ENCODE measurements at regions not wholly inside any gene's neighbourhood (a gene's known extent, or its start where the extent isn't known, plus 50 kb on each side); places are given as distances from the start of the nearest gene placed in this dataset.

- TF ChIP-seq CTCF (optimal IDR thresholded peaks at IDR 0.05 in 1 of 3, IDR thresholded peaks at IDR 0.05 in 1 of 3, conservative IDR thresholded peaks at IDR 0.05 in 1 of 3; ENCODE audit: extremely low read depth in 1 of 3, insufficient read depth in 2 of 3, low read length in 3 of 3) (no peak), EZH2 (IDR thresholded peaks at IDR 0.05; ENCODE audit: low read length) (no peak)
Observed at GRCh38 chr18:29096079-29096770, 919.3 kb upstream of the CDH2 start.

Data from keratinocyte (primary cell).